ENCODE measurements at regions not wholly inside any gene's neighbourhood (a gene's known extent, or its start where the extent isn't known, plus 50 kb on each side); places are given as distances from the start of the nearest gene placed in this dataset.
"Not testable (repeated sequence)": the region's sequence is repeated elsewhere in the genome, so short reads cannot be mapped to it uniquely, and the experiment has no call there.

GRCh38 chr2:87438780-87439454 is 309.0 kb upstream of the PLGLB2 start:
- peak in 1 of 42 donors; percentile 34 for DNase-seq
- intact Hi-C loops (cut with DNase I) = not testable (repeated sequence)

- intact Hi-C loops (cut with DNase I) = not testable (repeated sequence)
- peak in 1 of 42 donors; percentile 35 for DNase-seq
These were observed 308.2 kb upstream of the PLGLB2 start for GRCh38 chr2:87439617-87440204.

GRCh38 chr2:87440650-87441049 is 307.2 kb upstream of the PLGLB2 start:
- DNase-seq; intact Hi-C loops (cut with DNase I): not testable (repeated sequence)

GRCh38 chr2:87441375-87441774 is 306.5 kb upstream of the PLGLB2 start:
- intact Hi-C loops (cut with DNase I) = not testable (repeated sequence)

GRCh38 chr2:87442983-87443577 is 304.8 kb upstream of the PLGLB2 start:
- intact Hi-C loops (cut with DNase I) = not testable (repeated sequence)
- peak in 1 of 42 donors; percentile 27 for DNase-seq

More at GRCh38 chr2:87441375-87441774, 306.5 kb upstream of the PLGLB2 start:
- DNase-seq = peak in 1 of 42 donors; percentile 26

GRCh38 chr2:87444951-87445350 is 302.9 kb upstream of the PLGLB2 start:
- intact Hi-C loops (cut with DNase I) = not testable (repeated sequence)
- peak in 1 of 42 donors; percentile 16 for DNase-seq

GRCh38 chr2:87445613-87446312 is 302.1 kb upstream of the PLGLB2 start:
- not testable (repeated sequence) for DNase-seq

GRCh38 chr2:87446313-87446696 is 301.6 kb upstream of the PLGLB2 start:
- peak in 1 of 42 donors; percentile 5 for DNase-seq

More at GRCh38 chr2:87445613-87446312, 302.1 kb upstream of the PLGLB2 start:
- intact Hi-C loops (cut with DNase I) = not testable (repeated sequence)

GRCh38 chr2:87449462-87449980 is 298.4 kb upstream of the PLGLB2 start:
- intact Hi-C loops (cut with DNase I); DNase-seq: not testable (repeated sequence)

More at GRCh38 chr2:87446313-87446696, 301.6 kb upstream of the PLGLB2 start:
- intact Hi-C loops (cut with DNase I) = not testable (repeated sequence)

GRCh38 chr2:87452193-87452592 is 295.7 kb upstream of the PLGLB2 start:
- intact Hi-C loops (cut with DNase I) = not testable (repeated sequence)
- DNase-seq = peak in 1 of 42 donors; percentile 1

- DNase-seq = peak in 1 of 42 donors; percentile 18
- intact Hi-C loops (cut with DNase I) = not testable (repeated sequence)
These were observed 295.0 kb upstream of the PLGLB2 start for GRCh38 chr2:87452861-87453260.

- DNase-seq; intact Hi-C loops (cut with DNase I): not testable (repeated sequence)
These were observed 293.9 kb upstream of the PLGLB2 start for GRCh38 chr2:87453965-87454364.

GRCh38 chr2:87454421-87454820 is 293.5 kb upstream of the PLGLB2 start:
- intact Hi-C loops (cut with DNase I); DNase-seq: not testable (repeated sequence)

GRCh38 chr2:87455209-87455853 is 292.6 kb upstream of the PLGLB2 start:
- DNase-seq; intact Hi-C loops (cut with DNase I): not testable (repeated sequence)

GRCh38 chr2:87455854-87456249 is 292.0 kb upstream of the PLGLB2 start:
- intact Hi-C loops (cut with DNase I) = not testable (repeated sequence)
- DNase-seq = peak in 3 of 42 donors; percentile 12 to 19 (median 14)

GRCh38 chr2:87456477-87457128 is 291.3 kb upstream of the PLGLB2 start:
- peak in 3 of 42 donors; percentile 6 to 22 (median 7) for DNase-seq
- intact Hi-C loops (cut with DNase I) = not testable (repeated sequence)

GRCh38 chr2:87457129-87457499 is 290.8 kb upstream of the PLGLB2 start:
- DNase-seq; intact Hi-C loops (cut with DNase I): not testable (repeated sequence)

GRCh38 chr2:87458938-87459337 is 288.9 kb upstream of the PLGLB2 start:
- not testable (repeated sequence) for DNase-seq

More at GRCh38 chr2:87458938-87459337, 288.9 kb upstream of the PLGLB2 start:
- intact Hi-C loops (cut with DNase I) = not testable (repeated sequence)
